Heart left ventricle (tissue), 16 donors: ENCODE measurements at regions not wholly inside any gene's neighbourhood (a gene's known extent, or its start where the extent isn't known, plus 50 kb on each side); places are given as distances from the start of the nearest gene placed in this dataset.
"Not testable (repeated sequence)": the region's sequence is repeated elsewhere in the genome, so short reads cannot be mapped to it uniquely, and the experiment has no call there.

Experiments
- ATAC-seq, 4 donors: fragments of 200-7000 bp; cut with Tn5 transposase; one replicate each; pipeline ENCODE4 v1.9.1; 2020 to 2022; ENCODE audit warnings: moderate library complexity in 4 of 4, mild to moderate bottlenecking in 3 of 4, moderate number of reproducible peaks in 1 of 4
- DNase-seq, 5 donors: peaks; one replicate each; pipeline ENCODE4 v3.0.0-alpha.2; 2020
- H3K27ac ChIP-seq, 12 donors: fragments of 200-600 bp; sonication (generic) in 4 of 12; one replicate each; pipeline versions ENCODE4 v1.5.0 to v1.8.0; 2016 to 2022; ENCODE audit warnings: mild to moderate bottlenecking in 2 of 12
- H3K27me3 ChIP-seq, 9 donors: fragments of 200-600 bp; sonication (generic) in 2 of 9; one replicate each; pipeline versions ENCODE4 v1.5.1 to v1.8.0; 2016 to 2022; ENCODE audit warnings: mild to moderate bottlenecking in 3 of 9
- H3K36me3 ChIP-seq, 9 donors: fragments of 200-600 bp; sonication (generic) in 2 of 9; one replicate each; pipeline versions ENCODE4 v1.5.0 to v1.8.0; 2018 to 2022; ENCODE audit warnings: mild to moderate bottlenecking in 2 of 9
- H3K4me1 ChIP-seq, 12 donors: fragments of 200-600 bp; sonication (generic) in 4 of 12; one replicate each; pipeline versions ENCODE4 v1.5.0 to v1.8.0; 2016 to 2022; ENCODE audit warnings: mild to moderate bottlenecking in 3 of 12
- H3K4me3 ChIP-seq, 12 donors: fragments of 200-600 bp; sonication (generic) in 4 of 12; one replicate each; pipeline versions ENCODE4 v1.5.0 to v1.8.0; 2017 to 2022; ENCODE audit warnings: mild to moderate bottlenecking in 9 of 12, moderate library complexity in 4 of 12
- H3K9me3 ChIP-seq, 12 donors: fragments of 200-600 bp; sonication (generic) in 4 of 12; one replicate each; pipeline versions ENCODE4 v1.5.0 to v1.8.0; 2016 to 2022; ENCODE audit warnings: mild to moderate bottlenecking in 1 of 12
- CTCF ChIP-seq, 12 donors: fragments of 200-600 bp; sonication (generic) in 4 of 12; IDR thresholded peaks; one replicate each; pipeline versions ENCODE4 v1.5.0 to v1.8.0; 2018 to 2022; ENCODE audit warnings: antibody characterized with exemption in 12 of 12, mild to moderate bottlenecking in 5 of 12
- POLR2A ChIP-seq, 2 donors: fragments of 450-650 bp; IDR thresholded peaks; one replicate each; pipeline ENCODE4 v1.6.1; 2017; ENCODE audit warnings: antibody characterized with exemption in 2 of 2, mild to moderate bottlenecking in 2 of 2, moderate library complexity in 2 of 2
- WGBS, 4 donors: extraction: QIAGEN DNeasy Blood & Tissue Kit in 2 of 4; methylation state at CpG; one replicate each; pipeline versions ENCODE4 v1.1.5 to v1.1.7; 2013 to 2018; 5-methylcytosine and 5-hydroxymethylcytosine counted together
- intact Hi-C, 10 donors: fragments of 100-400 bp; cut with DNase I; formaldehyde crosslinking; loops; one replicate each; pipeline versions ENCODE4 v1.11.1 to v1.14.2; 2022
- donor health status: ischemic (EF 13 %, LVEDD 7.1; RV severe dilation, severe dysfunction).
- donor health status: healthy with polysubstance abuse.
- donor health status: DM: no; HTN: yes; CAD: no.
- donor health status: DM: no; HTN: no; CAD: no.
- donor health status: ischemic (EF 25% LVEDD 6.9; RV normal size, moderate dysfunction).
- donor health status: ischemic (EF 25% LVEDD 5.7; RV mildly dilated, moderate dysfunction).
- donor health status: healthy.
- donor health status: DM: yes; HTN: yes; CAD: no.
- donor health status: ischemic (EF 35%, LVEDD 5.7; RV mildly dilated, moderate dysfunction).
- donor health status: nonischemic (EF 11% LVEDD 7.7; RV severe dilation, severe dysfunction).
- donor health status: DM: yes; HTN: yes; CAD: no.
- donor health status: PGD.
- donor health status: ischemic (EF 29% LVEDD 5.4; RV normal size, mild dysfunction).
- donor health status: nonischemic (EF 23%, LVEDD 6.1; RV moderate dilation, normal function).

- DNase-seq (no peak), ATAC-seq (no peak)
- TF ChIP-seq CTCF (IDR thresholded peaks at IDR 0.05) (no peak), POLR2A (IDR thresholded peaks at IDR 0.05) (no peak)
- H3K4me1 ChIP-seq = no peaks in the 10 kb centered on the region
- H3K36me3 ChIP-seq = no peaks in the 10 kb centered on the region
- no peak overlapping the region for H3K27ac ChIP-seq
- peaks cover 0 to 26% (median 15%) of the 10 kb centered on the region in 12 donors for H3K9me3 ChIP-seq
- no peak overlapping the region for H3K4me3 ChIP-seq
- intact Hi-C loops = no loop called here
- H3K27me3 ChIP-seq = no peaks in the 10 kb centered on the region
Observed at GRCh38 chr7:110548372-110548771, 542.6 kb upstream of the LRRN3 start.

DNA sequence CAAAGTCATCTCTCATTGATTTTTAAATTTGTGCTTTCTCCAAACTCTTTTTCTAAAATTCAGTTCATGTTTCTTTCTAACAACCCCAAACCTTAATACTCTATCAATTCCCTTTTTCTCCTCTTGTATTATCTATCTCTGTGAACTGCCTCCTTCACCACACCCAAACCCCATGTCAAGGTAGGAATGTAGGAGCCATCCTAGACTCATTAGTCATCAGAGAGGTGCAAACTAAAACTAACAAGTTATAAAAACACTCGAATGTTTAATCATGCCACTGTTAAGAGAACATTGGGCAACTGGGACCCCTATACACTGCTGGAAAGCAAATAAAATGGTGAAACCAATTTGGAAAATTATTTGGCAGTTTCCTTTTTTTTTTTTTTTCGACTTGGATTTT is 533.8 kb upstream of the LRRN3 start:
- H3K4me3 ChIP-seq = no peak overlapping the region
- TF ChIP-seq POLR2A (IDR thresholded peaks at IDR 0.05) (no peak), CTCF (IDR thresholded peaks at IDR 0.05) (no peak)
- ATAC-seq (no peak), DNase-seq (no peak)
- no peaks in the 10 kb centered on the region for H3K36me3 ChIP-seq
- intact Hi-C loops = no loop called here
- 67 to 81% (median 74%) methylated on average over 2 of the region's 2 CpGs for WGBS, 4 donors
- H3K9me3 ChIP-seq = peaks cover 0 to 20% (median 0%) of the 10 kb centered on the region in 12 donors
- no peaks in the 10 kb centered on the region for H3K27me3 ChIP-seq
- no peaks in the 10 kb centered on the region for H3K4me1 ChIP-seq
- no peak overlapping the region for H3K27ac ChIP-seq

GRCh38 chr7:110563286-110563685 is 527.6 kb upstream of the LRRN3 start:
- H3K27me3 ChIP-seq, ATAC-seq, H3K27ac ChIP-seq, H3K4me3 ChIP-seq, H3K36me3 ChIP-seq, DNase-seq, intact Hi-C loops, H3K9me3 ChIP-seq, H3K4me1 ChIP-seq: not testable (repeated sequence)
- WGBS, 4 donors = 90 to 98% (median 92%) methylated on average over 7 to 15 of the region's 18 CpGs

GRCh38 chr7:110564246-110564645 is 526.7 kb upstream of the LRRN3 start:
- Histone ChIP-seq H3K4me1 (no peaks in the 10 kb centered on the region), H3K9me3 (no peaks in the 10 kb centered on the region), H3K27ac (no peak overlapping the region), H3K4me3 (no peak overlapping the region), H3K27me3 (no peaks in the 10 kb centered on the region), H3K36me3 (no peaks in the 10 kb centered on the region)
- intact Hi-C loops = no loop called here
- no peak for DNase-seq
- no peak for ATAC-seq
- no peak for TF ChIP-seq CTCF (IDR thresholded peaks at IDR 0.05)
- TF ChIP-seq POLR2A (IDR thresholded peaks at IDR 0.05) = no peak

GRCh38 chr7:110568388-110568787 is 522.5 kb upstream of the LRRN3 start:
- no peak for ATAC-seq
- TF ChIP-seq POLR2A (IDR thresholded peaks at IDR 0.05) (no peak), CTCF (IDR thresholded peaks at IDR 0.05) (no peak)
- Histone ChIP-seq H3K27ac (no peak overlapping the region), H3K27me3 (no peaks in the 10 kb centered on the region), H3K36me3 (no peaks in the 10 kb centered on the region), H3K4me1 (no peaks in the 10 kb centered on the region), H3K9me3 (no peaks in the 10 kb centered on the region), H3K4me3 (no peak overlapping the region)
- 92 to 95% (median 94%) methylated on average over 3 of the region's 3 CpGs for WGBS, 4 donors
- DNase-seq = no peak
- intact Hi-C loops = no loop called here
